NCI-H526 treated with DMSO at 0.1 percent for 48 hours (cell line): ENCODE measurements at regions not wholly inside any gene's neighbourhood (a gene's known extent, or its start where the extent isn't known, plus 50 kb on each side); places are given as distances from the start of the nearest gene placed in this dataset.
A peak's percentile ranks its signal among the peaks of the same experiment; 100 is the strongest.
"Not testable (repeated sequence)": the region's sequence is repeated elsewhere in the genome, so short reads cannot be mapped to it uniquely, and the experiment has no call there.

Experiments
- DNase-seq: peaks from one replicate; lab custom pipeline; 2025; lab: John Stamatoyannopoulos, UW

DNA sequence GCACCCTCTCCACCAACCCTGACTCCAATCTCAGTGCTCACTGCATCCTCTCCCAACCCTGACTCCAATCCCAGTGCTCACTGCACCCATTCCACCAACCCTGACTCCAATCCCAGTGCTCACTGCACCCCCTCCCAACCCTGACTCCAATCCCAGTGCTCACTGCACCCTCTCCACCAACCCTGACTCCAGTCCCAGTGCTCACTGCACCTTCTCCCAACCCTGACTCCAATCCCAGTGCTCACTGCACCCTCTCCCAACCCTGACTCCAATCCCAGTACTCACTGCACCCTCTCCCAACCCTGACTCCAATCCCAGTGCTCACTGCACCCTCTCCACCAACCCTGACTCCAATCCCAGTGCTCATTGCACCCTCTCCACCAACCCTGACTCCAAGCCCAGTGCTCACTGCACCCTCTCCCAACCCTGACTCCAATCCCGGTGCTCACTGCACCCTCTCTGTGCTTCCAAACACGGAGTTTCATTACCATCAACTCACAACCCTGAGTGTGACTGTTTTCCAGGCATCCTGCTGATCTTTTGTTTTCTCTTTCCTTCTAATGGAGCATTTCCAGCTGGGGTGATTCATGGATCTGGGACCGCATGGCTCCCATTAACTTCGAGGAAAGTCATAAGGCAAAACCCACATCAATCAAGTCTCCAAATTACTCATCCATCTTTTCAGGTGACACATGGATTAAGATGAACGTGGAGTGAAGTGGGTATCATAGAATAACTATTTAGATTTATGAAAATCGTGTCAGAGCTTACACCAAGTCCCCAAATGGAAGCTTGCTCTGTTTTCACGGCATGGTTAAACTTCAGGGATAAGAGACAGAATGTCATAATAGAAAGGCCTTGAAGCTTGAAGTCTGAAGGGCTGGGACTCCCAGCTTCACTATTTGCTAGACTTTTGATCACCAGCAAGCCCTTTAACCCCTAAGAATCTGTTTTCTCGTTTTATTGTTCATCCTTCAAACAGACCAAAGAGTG is 135.3 kb upstream of the ZNF618 start:
- DNase-seq = not testable (repeated sequence)

GRCh38 chr9:113741886-113742854 is 133.9 kb upstream of the ZNF618 start:
- peak; percentile 11 for DNase-seq

GRCh38 chr9:113742878-113743277 is 133.2 kb upstream of the ZNF618 start:
- DNase-seq = no peak

DNA sequence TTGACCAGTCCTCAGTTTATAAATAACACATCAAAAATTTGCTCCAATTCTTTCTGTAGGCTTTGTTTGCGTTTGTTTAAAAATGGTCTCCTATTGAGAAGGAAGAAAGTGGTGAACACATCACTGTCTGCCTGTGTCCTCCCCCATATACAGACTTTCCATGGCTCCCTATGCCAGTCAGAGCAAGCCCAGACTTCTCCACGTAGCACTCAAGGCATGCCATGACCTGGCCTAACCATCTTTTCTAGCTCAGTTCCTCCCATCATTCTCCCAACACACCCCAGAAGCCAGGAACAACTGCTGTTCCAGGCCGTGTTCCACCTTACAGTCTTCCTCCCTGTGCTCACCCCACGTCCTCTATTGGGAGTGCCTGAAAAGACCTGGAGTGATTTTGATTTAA is 129.6 kb upstream of the ZNF618 start:
- DNase-seq = no peak

DNA sequence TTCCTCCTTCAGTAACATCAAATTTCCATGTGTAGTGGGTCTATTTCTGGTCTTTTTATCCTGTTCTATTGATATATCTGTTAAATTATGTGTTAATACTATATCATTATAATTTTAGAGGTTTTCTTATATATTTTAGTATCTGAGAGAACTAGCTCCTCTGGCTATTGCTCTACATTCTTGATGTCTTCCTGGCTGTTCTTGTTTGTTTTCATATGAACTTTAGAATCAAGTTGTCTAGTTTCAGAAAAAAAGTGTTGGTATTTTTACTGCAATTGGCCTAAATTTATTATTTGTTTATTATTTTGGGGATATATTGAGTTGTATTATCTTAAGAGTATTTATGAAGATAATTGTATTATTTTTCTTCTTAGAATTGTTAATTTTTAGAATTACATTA is 128.0 kb upstream of the ZNF618 start:
- DNase-seq = no peak

- no peak for DNase-seq
Observed at GRCh38 chr9:113753398-113754119, 122.5 kb upstream of the ZNF618 start.

DNA sequence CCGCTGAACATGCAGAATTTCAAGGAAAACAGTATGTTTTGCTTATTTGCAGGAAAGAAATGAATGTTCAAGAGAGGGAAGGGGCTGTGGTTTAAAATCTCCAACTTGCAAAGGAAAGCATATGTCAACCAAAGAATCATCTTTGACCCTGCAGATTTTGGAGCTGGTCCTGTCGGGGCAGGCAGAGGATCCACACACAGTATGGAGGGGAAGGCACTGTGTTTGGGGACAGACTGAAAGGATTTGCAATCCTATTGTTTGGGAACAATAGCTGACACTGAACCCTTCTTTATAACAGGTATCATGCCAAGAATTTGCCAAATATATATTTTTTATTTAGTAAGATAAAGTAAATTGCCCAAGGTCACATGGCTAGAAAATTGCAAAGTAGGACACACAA is 121.4 kb upstream of the ZNF618 start:
- no peak for DNase-seq

DNA sequence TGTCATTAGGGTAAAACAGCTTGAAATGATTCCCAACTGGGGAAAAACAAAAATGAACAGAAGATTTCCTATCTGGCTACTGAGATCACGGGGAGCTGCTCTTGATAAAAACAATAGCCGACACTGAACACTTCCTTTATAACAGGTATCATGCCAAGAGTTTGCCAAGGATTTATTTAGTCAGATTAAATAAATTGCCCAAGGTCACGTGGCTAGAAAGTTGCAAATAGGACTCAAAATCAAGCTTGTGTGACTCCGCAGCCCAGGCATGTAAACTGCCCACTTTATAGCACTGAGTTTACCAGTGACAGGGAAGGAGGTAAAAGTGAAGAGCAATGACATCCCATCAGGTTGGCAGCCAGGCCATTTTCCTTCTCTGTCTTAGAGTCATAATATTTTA is 120.7 kb upstream of the ZNF618 start:
- DNase-seq = no peak

DNA sequence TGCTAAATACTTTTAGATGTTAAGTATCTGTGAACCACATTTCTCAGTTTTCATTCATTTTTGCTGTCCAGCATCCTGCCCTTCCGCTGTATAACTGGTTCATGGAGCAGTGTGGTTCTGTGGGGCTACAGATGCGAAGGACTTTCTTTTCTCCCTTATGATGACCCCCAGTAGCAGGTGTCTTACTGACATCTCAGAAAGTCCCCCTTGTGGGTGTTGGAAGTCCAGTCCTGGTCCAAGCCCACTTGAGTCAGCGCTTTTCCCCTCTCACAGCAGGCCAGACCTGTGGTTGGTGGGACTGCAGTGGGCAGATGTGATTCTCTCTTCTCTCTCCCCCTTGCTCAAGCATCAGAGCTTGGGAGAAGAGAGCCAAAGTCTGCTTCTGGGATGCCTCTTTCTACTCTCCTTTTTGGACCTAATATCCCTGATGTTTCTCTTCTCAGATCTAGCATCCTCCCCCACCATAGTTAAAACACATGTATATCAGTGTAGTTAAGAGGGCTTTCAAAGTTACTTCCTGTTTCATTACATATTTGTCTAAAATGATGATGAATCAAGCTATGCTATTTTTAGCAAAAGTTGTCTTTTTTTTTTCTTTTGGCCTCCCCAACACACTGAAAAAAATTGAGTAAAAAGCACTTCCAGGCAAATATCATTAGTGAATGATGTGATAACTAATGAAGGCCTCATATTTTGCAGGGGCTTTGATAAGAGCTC is 119.5 kb upstream of the ZNF618 start:
- no peak for DNase-seq

GRCh38 chr9:113763429-113763828 is 112.7 kb upstream of the ZNF618 start:
- no peak for DNase-seq

- no peak for DNase-seq
Observed at GRCh38 chr9:113764572-113764971, 111.5 kb upstream of the ZNF618 start.

DNA sequence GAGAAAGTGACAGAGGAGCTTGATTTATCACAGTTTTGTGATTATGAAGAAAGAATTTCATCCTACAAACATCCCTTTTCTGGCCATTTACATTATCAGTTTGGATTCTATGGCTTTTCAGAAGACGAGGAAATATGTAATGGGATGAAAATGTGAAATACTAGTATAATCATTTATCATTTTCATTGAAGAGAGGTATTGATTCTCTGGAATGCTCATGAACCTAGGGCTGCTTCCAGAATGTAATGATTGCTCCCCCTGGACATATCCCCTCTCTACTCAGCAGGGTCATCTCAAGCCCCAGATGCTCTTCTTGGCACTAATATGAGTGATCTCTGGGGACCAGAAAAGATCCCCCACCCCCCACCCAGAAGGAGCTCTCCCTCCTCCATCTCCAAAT is 106.7 kb upstream of the ZNF618 start:
- DNase-seq = no peak

DNA sequence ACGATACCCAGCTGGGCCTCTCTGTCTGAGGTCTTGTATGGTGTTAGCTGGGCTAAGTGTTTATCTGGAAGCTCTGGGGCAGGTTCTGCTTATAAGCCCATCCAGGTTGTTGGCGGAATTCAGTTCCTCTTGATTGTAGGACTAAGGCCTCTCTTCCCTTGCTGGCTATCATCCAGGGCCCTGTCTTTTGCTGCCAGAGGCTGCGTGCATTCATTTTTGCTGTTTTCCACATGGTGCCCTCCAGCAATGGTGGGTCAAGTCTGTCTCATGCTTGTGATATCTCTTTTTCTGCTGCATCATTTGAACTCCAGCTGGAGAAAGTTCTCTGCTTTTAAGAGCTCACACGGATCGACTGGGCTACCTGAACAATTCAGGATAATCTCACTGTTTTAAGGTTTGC is 105.7 kb upstream of the ZNF618 start:
- no peak for DNase-seq

- DNase-seq = no peak
Observed at GRCh38 chr9:113771199-113771598, 104.9 kb upstream of the ZNF618 start.

- no peak for DNase-seq
Observed at GRCh38 chr9:113772121-113772810, 103.8 kb upstream of the ZNF618 start.

DNA sequence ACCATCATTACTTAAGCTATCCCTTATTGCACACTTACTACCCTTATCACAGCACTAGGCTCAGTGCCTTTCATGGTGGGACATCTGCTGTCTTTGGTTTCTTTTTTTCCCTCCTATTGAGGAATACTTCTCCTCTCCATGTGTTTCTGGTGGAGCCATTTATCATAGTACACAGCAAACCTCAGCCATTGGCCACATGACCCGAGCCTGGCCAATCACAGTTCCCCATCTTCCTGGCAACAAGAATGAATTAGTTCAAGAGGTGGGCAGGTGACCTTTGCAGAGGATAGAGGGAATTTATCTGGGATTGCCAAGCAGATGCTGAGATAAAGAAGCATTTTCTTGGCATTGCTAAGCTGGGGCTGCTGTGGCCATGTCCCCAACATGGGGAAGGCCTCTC is 101.1 kb upstream of the ZNF618 start:
- no peak for DNase-seq

GRCh38 chr9:113775749-113776148 is 100.4 kb upstream of the ZNF618 start:
- DNase-seq = no peak

DNA sequence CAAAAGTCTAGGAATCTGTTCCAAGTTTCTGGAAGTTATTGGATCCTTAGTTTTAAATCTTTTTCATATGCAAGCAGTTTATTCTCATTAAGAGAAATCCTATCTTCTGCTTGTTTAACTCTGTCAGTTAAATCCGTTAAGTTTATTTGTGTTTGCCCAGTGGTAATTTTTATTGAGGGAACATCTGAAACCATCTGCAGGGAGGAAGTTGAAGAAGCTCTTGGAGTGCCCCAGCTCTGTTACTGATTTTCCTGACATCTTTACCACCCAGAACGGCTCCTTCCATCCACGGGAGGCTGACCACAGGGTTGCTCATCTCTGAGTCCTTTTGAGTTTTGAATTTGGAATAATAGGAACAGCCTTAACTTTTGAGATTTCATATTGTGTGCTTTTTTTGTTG is 99.9 kb upstream of the ZNF618 start:
- no peak for DNase-seq

DNA sequence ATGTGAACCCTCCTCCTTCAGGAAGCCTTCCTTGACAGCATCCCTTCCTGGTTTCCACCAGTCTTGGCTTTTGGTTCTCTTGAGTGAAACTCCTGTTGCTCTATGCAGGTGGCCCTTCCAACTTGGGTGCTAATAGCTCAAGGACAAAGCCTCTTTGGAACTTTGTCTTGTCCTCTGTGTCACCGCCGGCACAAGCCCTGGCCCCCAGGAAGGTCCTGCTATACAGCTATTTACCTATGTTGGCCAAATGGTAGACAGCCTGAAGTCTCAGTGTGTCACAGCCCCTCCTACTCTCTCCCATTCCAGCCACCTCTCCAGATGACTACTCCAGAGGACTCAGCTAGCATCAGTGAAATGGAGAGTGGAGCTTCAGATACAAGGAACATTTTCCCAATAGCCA is 94.7 kb upstream of the ZNF618 start:
- no peak for DNase-seq

GRCh38 chr9:113781896-113782295 is 94.2 kb upstream of the ZNF618 start:
- no peak for DNase-seq

- DNase-seq = no peak
Observed at GRCh38 chr9:113783475-113783874, 92.6 kb upstream of the ZNF618 start.
